ENCODE measurements at regions not wholly inside any gene's neighbourhood (a gene's known extent, or its start where the extent isn't known, plus 50 kb on each side); places are given as distances from the start of the nearest gene placed in this dataset. TPM values are rescaled to one million over a fixed set of nuclear protein-coding genes. Genes with fewer than 3 reads are reported as not detected.

Small RNAs in the stretch of these regions (small RNA-seq; reads per million reads assigned to genes)
- gene HSPE1P24: not detected
